K562 (cell line): ENCODE measurements at regions not wholly inside any gene's neighbourhood (a gene's known extent, or its start where the extent isn't known, plus 50 kb on each side); places are given as distances from the start of the nearest gene placed in this dataset.

Experiments used
- ATAC-seq: fragments of 200-7000 bp; cut with Tn5 transposase; 3 replicates; pipeline ENCODE4 v1.9.1; 2020; ENCODE audit warnings: moderate library complexity
- BruUV-seq: library from RNA; stranded (reverse); fragments of 400-500 nt; replicated peaks from 2 replicates; lab custom pipeline; 2021; lab: Mats Ljungman, UMichigan
- CTCF ChIA-PET: fragments of 300-600 bp; formaldehyde crosslinking; extraction: SDS; loops from one replicate; lab custom pipeline; 2021; ENCODE audit warnings: low intra/inter-chr PET ratio; lab: Yijun Ruan, JAX
- POLR2A ChIA-PET: fragments of 300-600, 350-650 bp; sonication (Branson Sonifier 250); formaldehyde crosslinking; extraction: SDS; loops from one replicate; lab custom pipeline; 2021; ENCODE audit warnings: antibody characterized with exemption, inconsistent platforms; lab: Yijun Ruan, JAX
- DNase-seq, 4 experiments: peaks; one replicate each; pipeline versions ENCODE4 v3.0.0 to v3.0.0-alpha.2; 2011 to 2018; ENCODE audit warnings: low spot score in 3 of 4, mixed read lengths in 3 of 4; ENCODE audit errors: extremely low read depth in 1 of 4
- FAIRE-seq: peaks from 2 replicates; lab custom pipeline; 2011; peaks lifted over from hg19 to GRCh38; lab: Jason Lieb, UNC
- H2AFZ ChIP-seq: 2 replicates; pipeline ENCODE4 v1.6.0; 2011; ENCODE audit warnings: low read depth, low read length, control low read depth, inconsistent platforms
- H3K27ac ChIP-seq: fragments of 200-600 bp; 3 replicates; pipeline ENCODE4 v1.8.0; 2011; ENCODE audit warnings: low read depth, mild to moderate bottlenecking, control low read depth, inconsistent platforms, low read length, moderate library complexity, mixed read lengths; ENCODE audit errors: extremely low read depth
- H3K27me3 ChIP-seq, 2 experiments: fragments of 300-600 bp in 1 of 2; 2 replicates in 1 of 2; 3 replicates in 1 of 2; pipeline versions ENCODE4 v1.6.0 to v1.8.0; 2011; ENCODE audit warnings: inconsistent platforms in 2 of 2, low read length in 2 of 2, mild to moderate bottlenecking in 1 of 2, mixed read lengths in 1 of 2, moderate library complexity in 1 of 2; ENCODE audit not compliant: control insufficient read depth in 2 of 2, insufficient read depth in 2 of 2
- H3K36me3 ChIP-seq: fragments of 300-600 bp; 3 replicates; pipeline ENCODE4 v1.8.0; 2011; ENCODE audit warnings: mild to moderate bottlenecking, low read length, inconsistent platforms; ENCODE audit not compliant: control insufficient read depth, insufficient read depth
- H3K4me1 ChIP-seq, 2 experiments: fragments of 200-600 bp in 1 of 2; replicated peaks in 1 of 2; 2 replicates in 1 of 2; 3 replicates in 1 of 2; pipeline versions ENCODE4 v1.5.1 to v1.8.0; 2011; ENCODE audit warnings: inconsistent platforms in 2 of 2, low read length in 2 of 2, mild to moderate bottlenecking in 1 of 2, mixed read lengths in 1 of 2, moderate library complexity in 1 of 2; ENCODE audit not compliant: control insufficient read depth in 2 of 2, insufficient read depth in 2 of 2
- H3K4me2 ChIP-seq: 2 replicates; pipeline ENCODE4 v1.6.1; 2011; ENCODE audit warnings: low read length, control low read depth, inconsistent platforms, mixed read lengths; ENCODE audit not compliant: insufficient read depth
- H3K4me3 ChIP-seq: fragments of 200-600 bp; sonication (generic), shearing (Covaris generic); 2 replicates; pipeline ENCODE4 v1.5.1; 2016; ENCODE audit warnings: control low read depth, inconsistent platforms
- H3K79me2 ChIP-seq: fragments of 200-600 bp; 3 replicates; pipeline ENCODE4 v1.8.0; 2011; ENCODE audit warnings: low read length, inconsistent platforms; ENCODE audit not compliant: control insufficient read depth, insufficient read depth
- H3K9ac ChIP-seq, 2 experiments: 2 replicates each; pipeline versions ENCODE4 v1.6.0 to v1.6.1; 2011; ENCODE audit warnings: low read depth in 2 of 2, low read length in 2 of 2, control low read depth in 1 of 2, inconsistent platforms in 1 of 2, mild to moderate bottlenecking in 1 of 2, mixed read lengths in 1 of 2; ENCODE audit not compliant: insufficient read depth in 1 of 2
- H3K9me1 ChIP-seq: one replicate; pipeline ENCODE4 v1.6.0; 2011; ENCODE audit warnings: inconsistent platforms, mild to moderate bottlenecking, low read length, moderate library complexity; ENCODE audit not compliant: control insufficient read depth, insufficient read depth
- H3K9me3 ChIP-seq: replicated peaks from 2 replicates; pipeline ENCODE4 v1.5.1; 2011; ENCODE audit warnings: low read depth, low read length, inconsistent platforms; ENCODE audit not compliant: control insufficient read depth, insufficient read depth
- H4K20me1 ChIP-seq: replicated peaks from 2 replicates; pipeline ENCODE4 v1.6.1; 2011; ENCODE audit warnings: low read length, inconsistent platforms, mixed read lengths; ENCODE audit not compliant: control insufficient read depth, insufficient read depth
- CBX2 ChIP-seq: fragments of 200-600 bp; sonication (generic); IDR thresholded peaks from one replicate; pipeline ENCODE4 v1.6.1; 2012; ENCODE audit warnings: mild to moderate bottlenecking, low read length, inconsistent platforms; ENCODE audit not compliant: insufficient read depth, poor library complexity, severe bottlenecking
- CBX3 ChIP-seq, 2 experiments: IDR thresholded peaks; 1 replicate in 1 of 2; 2 replicates in 1 of 2; pipeline ENCODE4 v1.6.1; 2012; ENCODE audit warnings: inconsistent platforms in 2 of 2, low read length in 2 of 2, borderline replicate concordance in 1 of 2, control low read depth in 1 of 2
- CEBPB ChIP-seq: fragments of 450-650 bp; IDR thresholded peaks from 2 replicates; pipeline ENCODE4 v1.6.1; 2016; ENCODE audit warnings: missing genetic modification characterization, missing compliant biosample characterization
- CHD4 ChIP-seq: fragments of 200-600 bp; sonication (generic); IDR thresholded peaks from 3 replicates; pipeline ENCODE4 v1.6.1; 2012; ENCODE audit warnings: low read depth, mild to moderate bottlenecking, mixed read lengths, low read length, inconsistent platforms; ENCODE audit not compliant: insufficient read depth, insufficient replicate concordance, poor library complexity, severe bottlenecking
- FIP1L1 ChIP-seq: fragments of 200-400 bp; formaldehyde crosslinking; IDR thresholded peaks from 2 replicates; pipeline ENCODE4 v1.6.1; 2018; ENCODE audit warnings: mild to moderate bottlenecking, low read depth, low read length; ENCODE audit not compliant: poor library complexity, severe bottlenecking
- MAFG ChIP-seq: fragments of 450-650 bp; conservative IDR thresholded peaks from 2 replicates; pipeline ENCODE4 v1.6.1; 2016; ENCODE audit warnings: missing genetic modification characterization, missing compliant biosample characterization
- MIER1 ChIP-seq: fragments of 450-650 bp; IDR thresholded peaks from 2 replicates; pipeline ENCODE4 v1.6.1; 2016; ENCODE audit warnings: antibody characterized with exemption, mild to moderate bottlenecking, low read depth
- RAD21 ChIP-seq, 2 experiments: fragments of 250-450 bp in 1 of 2; fragments of 450-650 bp in 1 of 2; sonication (Bioruptor Pico) in 1 of 2; formaldehyde crosslinking in 1 of 2; IDR thresholded peaks in 1 of 2; conservative IDR thresholded peaks in 1 of 2; 2 replicates each; pipeline versions ENCODE4 v1.4.0 to v1.8.0; 2020 to 2022; ENCODE audit warnings: mild to moderate bottlenecking in 2 of 2, moderate library complexity in 1 of 2
- SLC30A9 ChIP-seq: fragments of 250-450 bp; sonication (Bioruptor Pico); IDR thresholded peaks from 2 replicates; pipeline ENCODE4 v1.8.0; 2022; ENCODE audit warnings: mild to moderate bottlenecking, moderate library complexity
- WHSC1 ChIP-seq: IDR thresholded peaks from one replicate; pipeline ENCODE4 v1.6.1; 2012; ENCODE audit warnings: low read length, control low read depth, inconsistent platforms
- ZNF121 ChIP-seq: sonication (generic); formaldehyde crosslinking; conservative IDR thresholded peaks from 2 replicates; pipeline ENCODE4 v1.8.0; 2022; ENCODE audit warnings: missing genetic modification reagents
- ZNF584 ChIP-seq: fragments of 200-800 bp; sonication (Bioruptor generic); IDR thresholded peaks from 2 replicates; pipeline ENCODE4 v1.6.1; 2016; ENCODE audit warnings: low read depth, mild to moderate bottlenecking, missing genetic modification characterization, missing compliant biosample characterization
- WGBS: fragments of 100-300 bp; shearing (Covaris generic); methylation state at CpG from one replicate; pipeline ENCODE4 v1.1.6; 2016; ENCODE audit warnings: low coverage, mixed read lengths; ENCODE audit not compliant: insufficient coverage; ENCODE audit errors: missing lambda C conversion rate; 5-methylcytosine and 5-hydroxymethylcytosine counted together
- in situ Hi-C: fragments of 300-500 bp; cut with MboI; formaldehyde crosslinking; loops from 4 replicates; pipeline ENCODE4 v1.15.0; 2018; ENCODE audit warnings: inconsistent platforms, mixed read lengths
- intact Hi-C: fragments of 100-400 bp; cut with micrococcal nuclease; formaldehyde crosslinking; loops from 2 replicates; pipeline ENCODE4 v1.14.2; 2022
- TF ChIP-seq, protein P1 (sequence below): IDR thresholded peaks from 2 replicates; pipeline ENCODE4 v1.6.1; 2016; ENCODE audit warnings: missing genetic modification characterization, missing compliant biosample characterization
- TF ChIP-seq, protein P2 (sequence below), 3 experiments: IDR thresholded peaks in 2 of 3; conservative IDR thresholded peaks in 1 of 3; 2 replicates each; pipeline ENCODE4 v1.5.1; 2011 to 2012; ENCODE audit warnings: low read length in 3 of 3, mild to moderate bottlenecking in 3 of 3, control low read depth in 2 of 3, improper control_type of control experiment in 1 of 3, inconsistent platforms in 1 of 3, low read depth in 1 of 3, mixed read lengths in 1 of 3, moderate library complexity in 1 of 3; ENCODE audit not compliant: insufficient read depth in 2 of 3
- TF ChIP-seq, protein P3 (sequence below): conservative IDR thresholded peaks from 2 replicates; pipeline ENCODE4 v1.6.1; 2011; ENCODE audit warnings: low read depth, mild to moderate bottlenecking, low read length; ENCODE audit not compliant: control insufficient read depth

DNA sequence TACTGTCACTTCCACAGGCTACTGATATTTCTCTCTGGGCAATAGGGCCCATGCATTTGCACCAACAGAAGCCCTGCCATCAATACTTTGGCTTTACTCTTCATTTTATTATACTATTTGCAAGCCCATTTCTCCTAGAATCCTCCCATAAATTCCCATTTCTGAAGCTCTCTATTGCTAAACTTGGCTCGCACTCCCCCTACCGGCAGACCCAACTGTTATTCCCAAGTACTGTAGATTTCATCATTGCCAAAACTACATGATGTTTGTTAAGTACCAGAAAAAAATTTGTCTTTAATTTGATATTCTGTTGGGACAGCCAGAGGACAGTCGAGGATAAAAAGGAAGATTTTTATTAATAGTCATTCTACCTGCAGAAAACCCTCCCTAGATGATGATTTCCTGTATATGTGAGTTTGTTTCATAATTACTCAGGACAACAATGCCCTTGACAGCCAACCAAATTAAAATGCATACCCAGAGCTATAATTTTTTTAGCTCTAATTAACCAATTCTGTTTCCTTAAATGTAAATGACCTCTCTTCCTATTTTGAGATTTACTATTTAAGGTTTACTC, 298.6 kb downstream of the REEP3 start:
- ChIA-PET POLR2A (interaction anchor here (1.1 kb wide), 1 partner anchor 23 kb away, joined by 4 read pairs; no protein-coding TSS in a partner anchor), CTCF (no interaction called here)
- Histone ChIP-seq H3K4me1 (no peaks in the 10 kb centered on the region), H3K9me3 (no peaks in the 10 kb centered on the region), H4K20me1 (no peaks in the 10 kb centered on the region), H3K9me1 (no peaks in the 10 kb centered on the region), H2AFZ (no peak overlapping the region), H3K79me2 (no peaks in the 10 kb centered on the region), H3K4me3 (no peak overlapping the region), H3K9ac (no peak overlapping the region), H3K27ac (no peak overlapping the region), H3K4me2 (no peak overlapping the region), H3K36me3 (no peaks in the 10 kb centered on the region), H3K27me3 (no peaks in the 10 kb centered on the region)
- FAIRE-seq (peak; percentile 62), ATAC-seq (peak; percentile 76), DNase-seq (peak; percentile 31 to 61 (median 38))
- no TSS peak for BruUV-seq
- in situ Hi-C loops (no loop called here), intact Hi-C loops (no loop called here)
- WGBS = 0% methylated on average over 3 of the region's 3 CpGs
- TF ChIP-seq, protein P1, sequence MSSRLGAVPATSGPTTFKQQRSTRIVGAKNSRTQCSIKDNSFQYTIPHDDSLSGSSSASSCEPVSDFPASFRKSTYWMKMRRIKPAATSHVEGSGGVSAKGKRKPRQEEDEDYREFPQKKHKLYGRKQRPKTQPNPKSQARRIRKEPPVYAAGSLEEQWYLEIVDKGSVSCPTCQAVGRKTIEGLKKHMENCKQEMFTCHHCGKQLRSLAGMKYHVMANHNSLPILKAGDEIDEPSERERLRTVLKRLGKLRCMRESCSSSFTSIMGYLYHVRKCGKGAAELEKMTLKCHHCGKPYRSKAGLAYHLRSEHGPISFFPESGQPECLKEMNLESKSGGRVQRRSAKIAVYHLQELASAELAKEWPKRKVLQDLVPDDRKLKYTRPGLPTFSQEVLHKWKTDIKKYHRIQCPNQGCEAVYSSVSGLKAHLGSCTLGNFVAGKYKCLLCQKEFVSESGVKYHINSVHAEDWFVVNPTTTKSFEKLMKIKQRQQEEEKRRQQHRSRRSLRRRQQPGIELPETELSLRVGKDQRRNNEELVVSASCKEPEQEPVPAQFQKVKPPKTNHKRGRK (tag) = no peak
- TF ChIP-seq MIER1 (no peak), CBX3 (IDR thresholded peaks at IDR 0.05; ENCODE audit: borderline replicate concordance in 1 of 2, low read length in 2 of 2) (no peak), RAD21 (CRISPR knock-in tag; conservative IDR thresholded peaks at IDR 0.05 in 1 of 2, IDR thresholded peaks at IDR 0.05 in 1 of 2) (peak; percentile 32 to 47), FIP1L1 (no peak), ZNF121 (CRISPR knock-in tag) (no peak), CHD4 (no peak), CBX2 (no peak), SLC30A9 (CRISPR knock-in tag) (no peak), WHSC1 (no peak), CEBPB (tag) (peak; percentile 59; the same call in 1 of the 2 replicates), MAFG (tag) (no peak), ZNF584 (CRISPR knock-in tag) (no peak)
- TF ChIP-seq, protein P2, sequence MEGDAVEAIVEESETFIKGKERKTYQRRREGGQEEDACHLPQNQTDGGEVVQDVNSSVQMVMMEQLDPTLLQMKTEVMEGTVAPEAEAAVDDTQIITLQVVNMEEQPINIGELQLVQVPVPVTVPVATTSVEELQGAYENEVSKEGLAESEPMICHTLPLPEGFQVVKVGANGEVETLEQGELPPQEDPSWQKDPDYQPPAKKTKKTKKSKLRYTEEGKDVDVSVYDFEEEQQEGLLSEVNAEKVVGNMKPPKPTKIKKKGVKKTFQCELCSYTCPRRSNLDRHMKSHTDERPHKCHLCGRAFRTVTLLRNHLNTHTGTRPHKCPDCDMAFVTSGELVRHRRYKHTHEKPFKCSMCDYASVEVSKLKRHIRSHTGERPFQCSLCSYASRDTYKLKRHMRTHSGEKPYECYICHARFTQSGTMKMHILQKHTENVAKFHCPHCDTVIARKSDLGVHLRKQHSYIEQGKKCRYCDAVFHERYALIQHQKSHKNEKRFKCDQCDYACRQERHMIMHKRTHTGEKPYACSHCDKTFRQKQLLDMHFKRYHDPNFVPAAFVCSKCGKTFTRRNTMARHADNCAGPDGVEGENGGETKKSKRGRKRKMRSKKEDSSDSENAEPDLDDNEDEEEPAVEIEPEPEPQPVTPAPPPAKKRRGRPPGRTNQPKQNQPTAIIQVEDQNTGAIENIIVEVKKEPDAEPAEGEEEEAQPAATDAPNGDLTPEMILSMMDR (IDR thresholded peaks at IDR 0.05 in 2 of 3, conservative IDR thresholded peaks at IDR 0.05 in 1 of 3; ENCODE audit: insufficient read depth in 2 of 3, low read depth in 1 of 3, low read length in 3 of 3) = peak; percentile 38 to 72 (median 67); a peak in 5 of 6 replicates
- TF ChIP-seq, protein P3, sequence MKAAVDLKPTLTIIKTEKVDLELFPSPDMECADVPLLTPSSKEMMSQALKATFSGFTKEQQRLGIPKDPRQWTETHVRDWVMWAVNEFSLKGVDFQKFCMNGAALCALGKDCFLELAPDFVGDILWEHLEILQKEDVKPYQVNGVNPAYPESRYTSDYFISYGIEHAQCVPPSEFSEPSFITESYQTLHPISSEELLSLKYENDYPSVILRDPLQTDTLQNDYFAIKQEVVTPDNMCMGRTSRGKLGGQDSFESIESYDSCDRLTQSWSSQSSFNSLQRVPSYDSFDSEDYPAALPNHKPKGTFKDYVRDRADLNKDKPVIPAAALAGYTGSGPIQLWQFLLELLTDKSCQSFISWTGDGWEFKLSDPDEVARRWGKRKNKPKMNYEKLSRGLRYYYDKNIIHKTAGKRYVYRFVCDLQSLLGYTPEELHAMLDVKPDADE = no peak
